DMS53 (cell line): ENCODE measurements at regions not wholly inside any gene's neighbourhood (a gene's known extent, or its start where the extent isn't known, plus 50 kb on each side); places are given as distances from the start of the nearest gene placed in this dataset.
"Not testable (repeated sequence)": the region's sequence is repeated elsewhere in the genome, so short reads cannot be mapped to it uniquely, and the experiment has no call there.

Experiments
- DNase-seq: peaks from one replicate; lab custom pipeline; 2025; lab: John Stamatoyannopoulos, UW

- DNase-seq: peak; percentile 58
Measured at GRCh38 chr12:90828621-90829020, 126.4 kb downstream of the CCER1 start.

GRCh38 chr12:90827567-90827966 lies 127.4 kb downstream of the CCER1 start:
- peak; percentile 19 for DNase-seq

- DNase-seq: no peak
Measured at GRCh38 chr12:90826036-90826435, 128.9 kb downstream of the CCER1 start.

DNA sequence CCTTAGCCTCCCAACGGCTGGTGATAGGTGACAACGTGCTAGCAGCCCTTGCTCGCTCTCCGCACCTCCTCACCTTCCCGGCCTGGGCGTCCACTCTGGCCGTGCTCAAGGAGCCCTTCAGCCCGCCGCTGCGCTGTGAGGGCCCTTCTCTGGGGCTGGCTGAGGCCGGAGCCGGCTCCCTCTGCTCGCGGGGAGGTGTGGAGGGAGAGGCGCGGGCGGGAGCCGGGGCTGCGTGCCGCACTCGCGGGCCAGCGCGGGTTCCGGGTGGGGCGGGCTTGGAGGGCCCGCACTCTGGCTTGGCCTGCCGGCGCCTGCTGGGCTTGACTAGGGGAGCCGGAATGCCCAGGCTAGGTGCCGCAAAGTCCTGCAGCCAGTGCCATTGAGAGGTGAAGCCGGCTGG lies 131.1 kb downstream of the CCER1 start:
- no peak for DNase-seq

DNA sequence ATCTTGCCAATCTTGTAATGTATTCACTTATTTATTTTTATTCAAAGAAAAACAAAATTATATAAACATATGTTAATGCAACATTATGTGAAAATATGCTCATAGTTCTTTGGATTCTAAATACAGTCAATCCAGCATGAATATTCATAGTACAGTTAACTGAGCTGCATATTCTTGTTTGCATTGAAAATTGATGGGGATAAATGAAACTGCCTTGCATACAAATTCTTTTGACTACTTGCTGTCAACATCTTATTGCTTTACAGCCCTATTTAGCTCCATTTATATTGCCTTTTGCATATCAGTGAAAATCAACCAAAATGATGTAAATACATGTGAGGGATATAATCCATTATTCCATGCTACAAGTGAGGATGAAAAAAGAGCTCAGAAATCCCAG lies 135.3 kb downstream of the CCER1 start:
- DNase-seq: no peak

- peak; percentile 27 for DNase-seq
Measured at GRCh38 chr12:90816353-90817089, 138.5 kb downstream of the CCER1 start.

GRCh38 chr12:90809940-90810339 lies 145.0 kb downstream of the CCER1 start:
- no peak for DNase-seq

DNA sequence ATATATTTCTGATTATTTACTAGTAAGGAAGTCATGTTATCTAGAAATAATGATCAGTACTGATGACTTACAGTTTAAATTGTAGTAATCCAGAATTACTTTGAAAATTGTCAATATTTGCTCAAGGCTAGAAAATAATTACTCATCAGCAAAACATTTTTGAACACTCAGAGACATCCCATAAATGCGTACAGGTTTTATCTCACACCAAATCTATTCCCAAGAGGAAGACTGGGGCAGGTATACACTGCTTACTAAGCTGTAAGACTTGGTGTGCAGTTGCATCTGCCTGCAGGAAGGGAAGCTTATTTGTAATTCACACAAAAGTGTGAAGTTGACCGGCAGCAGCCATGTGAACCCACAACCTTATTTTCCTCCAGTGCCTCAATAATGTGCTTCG lies 146.4 kb downstream of the CCER1 start:
- DNase-seq: peak; percentile 62

DNA sequence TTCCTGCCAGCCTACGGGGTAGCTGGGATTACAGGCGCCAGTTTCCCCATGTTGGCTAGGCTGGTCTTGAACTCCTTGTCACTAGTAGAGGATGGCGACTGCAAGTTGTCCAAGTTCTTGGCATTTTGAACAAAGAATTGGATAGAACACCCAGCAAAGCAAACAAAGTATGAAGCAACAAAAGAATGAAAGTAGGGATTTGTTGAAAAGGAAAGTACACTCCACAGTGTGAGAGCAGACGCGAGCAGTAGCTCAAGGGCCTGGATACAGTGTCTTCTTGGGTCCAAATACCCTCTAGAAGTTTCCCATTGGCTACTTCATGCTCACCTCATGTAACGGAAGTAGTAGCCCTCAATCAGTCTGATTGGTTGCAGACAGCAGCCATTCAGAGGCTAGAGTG lies 152.2 kb downstream of the CCER1 start:
- no peak for DNase-seq

DNA sequence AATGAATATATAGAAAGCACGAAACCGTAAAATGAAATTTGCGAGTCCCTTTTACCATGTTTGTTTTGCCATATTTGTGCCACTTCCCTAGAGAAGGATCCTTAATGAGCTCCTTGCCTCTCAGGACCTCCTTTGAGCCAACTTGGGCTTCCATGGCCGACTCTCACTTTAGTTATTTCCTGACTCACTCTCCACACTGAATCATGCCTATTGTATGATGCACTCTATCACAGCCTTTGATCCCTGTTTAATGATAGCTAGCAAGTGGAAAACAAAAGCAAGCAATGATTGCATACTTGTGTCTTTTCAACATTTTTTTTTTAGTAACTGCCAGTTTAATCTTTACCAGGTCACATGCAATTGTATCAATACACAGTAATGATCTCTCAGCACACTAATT lies 153.2 kb downstream of the CCER1 start:
- DNase-seq: peak; percentile 26

DNA sequence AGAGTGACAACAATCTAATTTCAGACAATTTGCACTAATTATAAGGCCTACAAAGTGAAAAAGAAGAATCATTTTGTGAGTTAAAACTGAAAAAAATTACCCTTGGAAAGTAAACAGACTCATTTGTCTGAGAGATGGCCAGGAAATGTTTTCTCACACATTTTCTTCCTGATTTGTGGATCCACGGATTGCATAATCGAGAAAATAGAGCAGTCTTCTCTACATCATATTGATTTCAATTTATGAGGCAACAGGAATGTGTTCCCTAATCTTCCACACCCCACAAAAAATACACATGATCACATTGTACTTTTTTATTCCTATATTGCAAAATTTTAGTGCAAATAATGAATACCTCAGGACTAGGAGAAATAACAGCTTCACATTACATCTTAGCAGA lies 160.8 kb downstream of the CCER1 start:
- DNase-seq: no peak

GRCh38 chr12:90792718-90793117 lies 162.3 kb downstream of the CCER1 start:
- DNase-seq: not testable (repeated sequence)

DNA sequence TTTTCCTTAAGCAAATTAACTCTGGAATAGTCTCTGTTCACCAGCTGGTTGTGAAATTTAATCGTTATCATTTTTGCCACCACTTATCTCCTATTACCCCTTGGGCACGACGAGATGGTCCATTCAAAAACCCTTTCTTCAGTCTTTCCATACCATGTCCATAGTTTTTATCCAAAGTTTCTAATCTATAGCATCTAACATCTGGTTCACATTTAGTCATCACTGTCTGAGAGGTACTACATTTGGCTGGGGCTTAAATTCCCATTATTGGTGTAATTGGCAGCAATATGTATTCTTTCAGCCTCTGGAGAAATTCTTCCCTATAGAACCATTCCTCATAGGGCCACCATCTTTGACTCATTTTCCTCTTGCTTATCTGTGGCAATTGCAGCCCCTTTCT lies 163.5 kb downstream of the CCER1 start:
- DNase-seq: no peak

DNA sequence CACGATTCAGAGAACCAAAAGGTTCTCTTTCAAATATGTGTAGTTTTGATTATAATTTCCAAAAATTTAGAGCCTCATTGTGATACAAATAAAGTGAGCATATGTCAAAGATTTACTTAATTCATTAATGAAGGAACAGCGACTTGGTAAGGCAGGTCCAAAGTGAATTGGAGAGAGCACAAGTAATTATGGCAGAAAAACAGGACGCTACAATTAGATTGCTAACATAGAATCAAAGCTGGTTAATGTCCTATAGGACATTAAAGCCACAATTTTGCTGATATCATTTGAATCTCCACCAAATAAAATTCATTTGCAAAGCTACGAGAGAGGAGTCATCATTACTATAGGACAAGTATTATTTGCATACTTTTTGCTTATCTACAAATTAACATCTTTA lies 164.2 kb downstream of the CCER1 start:
- DNase-seq: no peak

DNA sequence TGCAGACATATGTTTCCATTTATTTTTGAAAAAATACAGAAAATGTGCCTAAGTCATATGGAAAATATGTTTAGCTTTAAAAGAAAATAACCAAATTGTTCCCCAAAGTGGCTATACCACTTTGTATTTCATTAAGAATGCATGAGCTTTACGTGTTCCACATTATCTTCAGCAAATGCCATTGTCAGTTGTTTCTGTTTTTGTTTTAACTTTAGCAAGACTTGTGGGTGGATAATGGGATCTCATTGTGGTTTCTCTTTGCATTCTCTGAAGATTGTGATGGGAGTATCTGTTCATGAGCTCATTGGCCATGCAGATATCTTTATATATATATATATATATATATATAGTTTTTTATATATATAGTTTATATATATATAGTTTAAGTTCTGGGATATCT lies 181.5 kb downstream of the CCER1 start:
- DNase-seq: no peak

GRCh38 chr12:90770861-90771260 lies 184.1 kb downstream of the CCER1 start:
- DNase-seq: peak; percentile 61

DNA sequence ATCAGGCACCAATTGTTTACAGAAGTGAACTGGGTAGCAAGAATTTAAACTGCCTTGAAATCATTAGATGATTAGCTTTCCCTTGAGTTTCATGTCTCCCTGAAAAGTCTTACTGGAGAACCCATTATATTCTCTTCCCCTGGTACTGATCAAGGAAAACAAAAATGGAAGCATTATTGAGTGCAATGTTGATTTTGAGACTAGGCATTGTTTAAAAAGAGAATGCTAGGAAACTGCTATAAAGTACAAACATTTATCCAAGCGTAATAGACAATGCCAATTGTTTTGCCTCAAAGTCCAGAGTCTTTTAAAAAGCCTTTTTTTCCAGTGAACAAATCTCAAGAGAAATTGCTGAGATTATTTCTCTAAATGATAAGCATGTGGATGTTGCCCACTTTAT lies 197.0 kb downstream of the CCER1 start:
- no peak for DNase-seq

DNA sequence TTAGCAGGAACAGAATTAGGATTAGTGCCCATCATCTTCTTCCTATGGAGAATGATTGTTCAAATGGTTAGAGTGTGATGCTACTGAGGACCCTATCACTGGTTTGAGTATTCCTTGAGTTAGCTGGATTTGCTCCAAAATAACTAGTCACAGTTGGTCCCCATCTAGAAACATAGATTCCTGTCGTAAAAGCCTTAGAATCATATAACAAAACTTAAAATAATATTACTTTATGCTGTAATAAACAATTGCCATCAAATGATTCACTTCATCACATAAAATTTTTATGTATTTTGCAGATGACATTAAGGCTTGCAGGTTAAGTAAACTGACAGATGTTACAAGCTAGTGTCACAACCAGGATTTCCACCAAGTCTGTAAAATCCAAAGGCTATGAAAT lies 209.8 kb downstream of the CCER1 start:
- DNase-seq: no peak

DNA sequence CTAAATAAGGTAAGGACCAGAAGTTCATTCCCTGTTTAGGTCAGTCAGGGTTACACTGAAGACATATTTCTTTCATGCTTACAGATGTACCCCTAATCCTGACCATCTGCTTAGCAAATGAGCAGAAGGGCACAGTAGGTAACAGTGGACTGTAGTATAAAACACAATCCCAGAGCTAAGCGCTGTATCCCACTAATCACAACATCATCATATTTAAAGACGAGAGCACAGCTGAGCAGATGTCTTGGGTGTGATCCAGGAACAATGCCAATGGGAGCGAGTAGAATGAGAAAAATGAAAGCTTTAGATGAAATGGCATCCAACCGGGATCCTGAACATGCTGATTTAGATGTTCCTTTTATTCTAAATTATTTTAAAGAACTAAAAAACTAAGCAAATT lies 213.4 kb downstream of the CCER1 start:
- DNase-seq: no peak

DNA sequence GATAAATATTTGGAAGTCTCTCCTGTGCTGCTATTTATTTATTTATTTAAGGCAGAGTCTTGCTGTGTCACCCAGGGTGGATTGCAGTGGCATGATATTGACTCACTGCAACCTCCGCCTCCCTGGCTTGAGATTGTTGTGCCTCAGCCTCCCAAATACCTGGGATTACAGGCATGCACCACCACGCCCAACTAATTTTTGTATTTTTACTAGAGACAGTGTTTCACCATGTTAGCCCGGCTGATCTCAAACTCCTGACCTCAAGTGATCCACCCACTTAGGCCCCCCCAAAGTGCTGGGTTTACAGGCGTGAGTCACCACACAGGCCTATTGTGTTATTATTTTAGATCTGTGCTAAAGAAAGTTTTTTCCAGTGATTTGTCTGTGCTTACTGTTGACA lies 225.2 kb downstream of the CCER1 start:
- DNase-seq: peak; percentile 25

- DNase-seq: peak; percentile 10
Measured at GRCh38 chr12:90712671-90713070, 242.3 kb downstream of the CCER1 start.

GRCh38 chr12:90710711-90711110 lies 244.3 kb downstream of the CCER1 start:
- no peak for DNase-seq

DNA sequence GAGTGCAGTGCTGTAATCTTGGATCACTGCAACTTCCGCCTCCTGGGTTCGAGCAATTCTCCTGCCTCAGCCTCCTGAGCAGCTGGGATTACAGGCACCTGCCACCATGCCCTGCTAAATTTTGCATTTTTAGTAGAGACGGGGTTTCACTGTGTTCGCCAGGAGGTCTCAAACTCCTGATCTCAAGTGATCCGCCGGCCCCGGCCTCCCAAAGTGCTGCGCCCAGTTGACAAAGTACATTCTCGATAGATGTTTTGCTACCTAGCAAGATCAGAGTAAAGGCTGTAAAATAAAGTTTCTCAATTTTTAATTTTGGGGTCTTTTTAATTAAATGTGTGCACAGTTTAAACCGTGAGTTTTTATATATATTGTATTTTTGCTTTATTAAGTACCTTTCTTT lies 248.9 kb downstream of the CCER1 start:
- DNase-seq: no peak

GRCh38 chr12:90695415-90695814 lies 259.6 kb downstream of the CCER1 start:
- DNase-seq: peak; percentile 29
